ENCODE measurements at regions not wholly inside any gene's neighbourhood (a gene's known extent, or its start where the extent isn't known, plus 50 kb on each side); places are given as distances from the start of the nearest gene placed in this dataset.
"Not testable (repeated sequence)": the region's sequence is repeated elsewhere in the genome, so short reads cannot be mapped to it uniquely, and the experiment has no call there.

DNA sequence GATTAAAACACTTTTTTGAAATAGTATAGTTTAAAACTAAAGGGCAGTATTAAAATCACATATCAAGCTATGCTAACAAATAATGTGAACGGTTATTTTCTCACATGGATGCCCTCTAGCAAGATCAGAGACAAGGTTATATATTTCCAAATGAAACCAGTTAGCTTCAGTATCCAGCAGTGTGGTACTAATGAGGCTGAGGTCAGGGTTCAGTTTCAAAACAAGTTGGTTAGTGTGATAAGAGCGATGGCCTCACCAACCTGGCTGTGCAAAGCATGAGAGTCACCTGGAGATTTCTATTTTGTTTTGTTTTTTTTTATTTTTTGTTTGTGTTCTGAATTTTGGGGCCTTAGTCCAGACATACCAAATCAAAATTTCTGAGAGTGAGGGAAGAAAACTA lies 352.2 kb upstream of the KITLG start:
- DNase-seq = no peak

DNA sequence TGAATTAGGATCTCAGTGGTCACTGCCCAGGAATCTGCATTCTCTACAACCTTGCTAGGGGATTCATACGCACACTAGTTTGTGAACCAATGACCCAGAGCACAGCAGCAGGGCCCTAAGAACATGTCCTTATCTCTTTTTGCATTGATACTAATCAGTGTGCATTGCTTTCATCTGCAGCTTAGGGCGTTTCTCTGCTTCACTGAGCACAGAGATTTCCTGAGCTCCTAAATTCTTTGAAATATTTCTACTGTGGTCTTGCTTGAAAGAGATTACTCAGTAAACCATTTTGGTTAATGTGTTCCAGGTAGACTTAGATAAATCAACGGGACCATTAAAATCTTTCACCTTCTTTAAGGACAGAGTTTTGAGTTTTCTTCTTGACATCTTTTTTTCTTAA lies 351.3 kb upstream of the KITLG start:
- DNase-seq = no peak

DNA sequence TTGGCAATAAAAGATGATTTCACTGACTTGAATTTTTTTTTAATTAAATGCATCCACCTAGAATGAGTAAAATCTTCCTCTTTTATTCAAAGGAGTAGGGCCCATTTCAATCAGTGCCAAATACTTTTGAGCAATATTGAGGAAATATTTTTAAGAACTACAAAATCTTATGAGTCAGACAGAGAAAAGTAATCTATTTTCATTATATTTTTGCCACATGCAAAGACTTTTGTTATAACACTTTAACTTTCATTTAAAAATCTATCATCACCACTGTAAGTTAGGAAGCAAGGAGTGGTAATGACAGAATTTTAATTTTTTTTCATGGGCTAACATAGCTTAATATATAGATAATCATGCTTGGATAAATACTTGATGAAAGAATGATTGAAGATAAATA lies 345.2 kb upstream of the KITLG start:
- DNase-seq = no peak

DNA sequence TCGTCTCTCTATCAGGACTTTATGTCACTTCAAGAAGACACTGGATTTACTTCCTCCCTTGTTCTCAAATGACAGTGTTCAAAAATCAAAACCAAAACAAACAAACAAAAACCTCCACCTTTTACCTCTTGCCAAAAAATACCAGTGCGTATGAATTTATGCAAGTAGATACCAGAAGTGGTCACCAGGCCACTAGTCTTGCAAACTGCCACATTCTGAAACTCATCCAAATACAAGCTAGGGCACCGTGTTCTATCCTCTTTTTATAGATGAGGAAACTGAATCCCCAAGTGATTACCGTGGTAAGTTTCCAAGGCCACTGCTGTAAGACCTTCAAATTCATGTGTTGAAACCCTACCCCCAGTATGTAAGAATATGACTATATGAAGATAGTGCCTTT lies 343.9 kb upstream of the KITLG start:
- no peak for DNase-seq

DNA sequence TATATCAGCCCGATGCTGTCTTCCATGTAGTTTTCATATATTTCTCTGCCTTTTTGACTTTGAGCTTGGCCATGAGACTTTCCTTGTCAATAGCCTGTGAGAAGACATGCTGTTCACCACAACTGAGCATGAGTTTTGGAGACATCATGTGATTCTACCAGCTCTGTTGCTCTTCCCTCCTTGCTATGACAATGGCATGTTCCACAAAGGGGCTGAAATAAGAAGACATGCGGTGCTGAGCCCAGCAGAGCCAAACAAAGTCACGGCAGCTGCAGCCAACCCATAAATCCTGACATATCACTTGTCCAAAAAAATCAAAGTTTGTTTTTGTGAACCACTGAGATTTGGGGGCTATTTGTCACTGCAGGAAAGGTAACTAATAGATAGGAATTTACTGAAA lies 343.4 kb upstream of the KITLG start:
- no peak for DNase-seq

DNA sequence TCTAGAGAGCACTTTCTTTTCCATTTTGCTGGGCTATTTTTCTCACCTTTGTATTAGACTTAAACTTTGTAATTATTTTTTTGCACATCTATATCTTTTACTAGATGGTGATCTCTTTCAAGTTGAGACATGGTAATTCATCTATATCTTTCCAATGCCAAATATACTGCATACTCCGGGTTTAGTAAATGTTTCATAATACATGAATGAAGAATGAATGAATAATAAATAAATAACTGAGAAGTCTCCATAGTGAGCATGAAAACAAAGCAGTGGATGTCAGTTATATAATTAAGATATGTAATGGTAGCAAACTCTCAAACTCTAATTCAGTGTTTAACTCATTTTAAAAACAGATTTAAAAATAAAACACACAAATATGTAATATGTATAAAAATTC lies 342.5 kb upstream of the KITLG start:
- no peak for DNase-seq

DNA sequence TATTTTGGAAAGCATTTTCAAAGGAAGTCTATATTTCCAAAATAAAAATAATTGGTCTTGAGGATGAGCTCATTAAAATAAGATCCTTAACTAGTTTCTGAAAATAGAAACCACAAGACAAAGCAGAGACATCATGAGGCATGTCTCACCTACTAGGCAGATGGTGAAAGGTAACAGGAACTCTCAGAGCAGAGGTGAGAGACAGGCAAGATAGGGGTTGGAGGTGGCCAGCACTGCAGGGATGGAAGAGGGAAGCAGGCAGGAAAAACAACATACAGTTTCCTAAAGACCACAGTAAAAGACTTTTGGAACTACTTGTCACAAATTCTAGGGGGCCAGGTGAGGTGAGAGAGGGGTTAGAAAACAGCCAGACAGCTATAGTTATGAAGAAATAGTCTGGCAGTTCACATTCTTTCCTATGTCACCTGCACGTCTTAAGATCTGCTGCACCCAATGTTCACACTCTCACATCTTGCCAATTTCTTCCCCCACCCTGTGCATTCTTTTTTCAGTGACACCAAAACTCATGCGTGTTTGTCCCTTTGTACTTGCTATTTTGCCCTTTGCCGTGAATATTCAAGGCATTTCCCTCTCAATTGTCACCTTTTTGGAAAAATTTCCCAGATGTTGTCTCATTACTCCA lies 341.7 kb upstream of the KITLG start:
- DNase-seq = no peak

DNA sequence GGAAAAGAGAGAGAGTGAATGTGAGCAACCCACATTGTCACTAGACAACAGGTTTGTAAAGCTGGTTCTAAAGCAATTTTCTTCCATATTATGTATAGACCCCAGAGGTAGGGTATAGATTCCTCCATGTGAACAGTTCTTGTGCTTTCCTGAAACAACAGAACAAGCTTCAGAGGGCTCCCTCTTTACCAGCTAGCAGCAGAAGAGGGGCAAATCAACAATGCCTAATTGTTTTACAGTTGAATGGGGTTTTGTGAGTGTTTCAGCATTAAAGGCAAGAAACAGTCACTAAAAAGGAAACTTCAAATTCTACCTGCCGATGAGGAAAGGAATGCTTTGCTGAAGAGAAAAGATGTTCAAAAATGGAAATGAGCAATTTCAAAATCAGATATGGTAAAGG lies 341.2 kb upstream of the KITLG start:
- no peak for DNase-seq

DNA sequence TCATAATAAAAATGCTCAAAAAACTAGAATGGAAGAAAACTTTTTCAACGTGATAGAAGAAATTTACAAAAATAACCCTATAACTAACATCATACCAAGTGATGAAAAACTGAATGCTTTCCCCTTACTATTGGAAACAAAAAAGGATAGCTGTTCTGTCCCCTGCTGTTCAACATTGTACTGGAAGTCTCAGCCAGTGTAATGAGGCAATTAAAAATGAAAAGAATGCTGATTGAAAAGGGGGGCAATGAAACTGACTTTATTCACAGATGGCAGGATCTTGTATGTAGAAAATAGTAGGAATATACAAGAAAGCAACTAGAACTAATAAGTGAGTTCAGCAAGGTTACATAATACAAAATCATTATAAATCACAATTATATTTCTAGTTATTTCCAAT lies 337.9 kb upstream of the KITLG start:
- DNase-seq = no peak

DNA sequence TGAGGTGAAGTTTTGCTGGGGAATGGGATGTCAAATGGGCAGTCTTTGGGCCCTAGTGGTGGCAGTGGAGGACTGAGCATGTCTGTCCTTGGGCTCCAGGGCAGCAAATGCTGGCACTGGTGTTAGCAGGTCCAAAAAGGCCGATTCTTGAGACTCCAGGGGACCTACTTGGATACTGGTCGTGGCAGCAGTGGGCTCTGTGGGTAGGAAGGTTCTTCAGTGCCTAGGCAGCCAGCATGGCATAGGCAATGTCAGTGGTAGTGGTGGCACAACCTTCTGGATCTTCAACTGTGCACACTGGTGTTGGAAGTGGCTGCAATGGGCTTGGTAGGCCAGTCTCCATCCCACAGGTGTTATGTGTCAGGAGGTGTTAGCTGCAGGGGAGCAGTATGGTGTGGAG lies 334.7 kb upstream of the KITLG start:
- no peak for DNase-seq

DNA sequence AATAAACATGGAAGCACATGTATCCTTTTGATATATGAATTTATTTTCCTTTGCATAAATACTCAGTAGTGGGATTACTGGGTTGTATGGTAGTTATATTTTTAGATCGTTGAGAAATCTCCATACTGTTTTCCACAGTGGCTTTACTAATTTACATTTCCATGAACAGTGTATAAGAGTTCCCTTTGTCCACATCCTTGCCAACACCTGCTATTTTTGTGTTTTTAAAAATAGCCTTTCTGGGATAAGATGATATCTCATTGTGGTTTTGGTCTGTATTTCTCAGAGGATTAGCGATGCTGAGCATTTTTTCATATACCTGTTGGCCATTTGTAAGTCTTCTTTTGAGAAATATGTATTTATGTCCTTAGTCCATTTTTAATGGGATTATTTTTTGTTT lies 329.2 kb upstream of the KITLG start:
- DNase-seq = no peak

DNA sequence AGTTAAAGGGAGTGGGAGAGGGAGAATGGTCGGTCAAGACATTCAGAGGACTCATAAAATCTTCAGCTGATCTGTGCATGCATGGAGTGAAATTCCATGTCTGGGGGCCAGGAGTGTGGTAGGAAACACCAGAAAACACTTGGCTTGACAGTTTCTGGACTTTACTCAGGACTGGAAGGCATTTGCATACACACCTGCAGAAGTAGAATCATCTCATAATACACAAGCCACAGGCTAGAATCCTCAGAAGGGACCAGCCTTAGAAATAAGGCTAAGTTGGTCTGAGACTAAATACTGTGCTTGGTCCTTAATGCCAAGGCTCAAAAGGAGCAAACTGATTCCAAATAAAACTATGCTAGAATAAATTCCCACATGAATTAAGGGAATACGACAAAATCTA lies 328.1 kb upstream of the KITLG start:
- DNase-seq = no peak

DNA sequence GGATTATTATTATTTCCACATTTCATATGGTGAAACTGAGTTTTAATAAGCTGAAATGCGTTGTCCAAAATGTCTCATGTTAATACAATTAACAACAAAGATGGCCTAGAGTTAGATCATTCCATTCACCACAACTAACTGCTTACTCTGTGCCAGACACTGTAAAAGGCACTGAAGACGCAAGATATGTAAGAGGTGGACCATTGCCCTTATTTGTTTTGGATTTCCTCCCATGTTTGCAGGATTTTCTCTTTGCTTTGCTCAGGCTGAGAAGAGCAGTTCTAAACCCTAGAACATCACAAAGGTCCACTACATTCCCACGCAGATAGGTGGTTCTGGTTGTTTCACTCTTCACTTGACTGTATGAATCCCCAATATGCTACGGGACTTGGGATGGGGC lies 324.4 kb upstream of the KITLG start:
- no peak for DNase-seq

DNA sequence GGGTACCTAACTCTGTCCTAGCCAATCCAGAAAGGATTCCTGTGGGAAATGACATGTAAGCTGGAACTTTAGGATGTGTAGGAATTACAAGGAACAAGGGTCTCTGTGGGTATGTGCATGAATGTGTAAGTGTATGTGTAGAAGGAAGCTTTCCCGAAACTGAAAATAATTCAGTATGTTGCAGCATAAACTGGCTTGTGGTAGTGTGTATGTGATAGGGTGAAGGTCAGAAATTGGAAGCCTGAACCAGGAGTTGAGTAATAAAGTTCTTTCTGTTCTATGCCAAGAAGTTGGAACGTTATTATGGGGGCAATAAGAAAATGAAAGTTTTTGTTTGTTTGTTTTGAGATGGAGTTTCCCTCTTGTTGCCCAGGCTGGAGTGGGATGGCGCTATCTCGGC lies 323.1 kb upstream of the KITLG start:
- DNase-seq = no peak

DNA sequence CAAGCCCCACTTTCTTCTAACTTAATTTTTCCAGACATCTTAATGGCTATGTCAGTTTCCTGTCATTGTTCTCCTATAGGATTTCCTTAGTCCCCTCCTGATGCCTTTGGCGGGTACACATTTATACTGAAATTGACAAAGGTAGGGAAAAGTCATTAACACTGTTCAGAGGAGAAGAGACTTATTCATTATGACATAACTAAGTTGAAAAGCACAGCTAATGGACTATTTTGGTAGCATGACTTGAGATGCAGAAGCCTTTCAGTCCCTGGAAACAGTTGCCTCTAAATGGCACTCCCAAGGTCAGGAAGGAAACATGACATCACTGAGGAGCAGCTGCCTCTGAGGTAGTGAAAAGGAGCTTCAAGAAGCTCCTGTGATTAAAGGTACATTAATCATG lies 317.5 kb upstream of the KITLG start:
- no peak for DNase-seq

DNA sequence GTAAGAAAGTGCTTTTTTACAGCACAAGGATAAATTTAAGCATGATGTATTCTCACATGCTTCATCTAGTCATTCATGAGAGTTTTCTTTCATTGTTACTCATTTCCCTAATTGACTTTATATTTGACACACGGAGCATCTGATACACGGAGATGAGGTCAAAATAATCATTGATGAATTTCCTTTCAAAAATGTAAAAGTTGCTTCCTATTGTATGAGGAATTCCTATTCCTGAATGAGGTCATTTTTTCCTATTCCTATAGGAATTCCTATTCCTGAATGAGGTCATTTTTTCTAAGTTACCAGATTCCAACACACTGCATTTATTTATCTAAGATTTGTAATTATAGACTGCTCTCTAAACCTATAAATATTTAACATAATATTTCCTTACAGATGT lies 316.7 kb upstream of the KITLG start:
- DNase-seq = no peak

DNA sequence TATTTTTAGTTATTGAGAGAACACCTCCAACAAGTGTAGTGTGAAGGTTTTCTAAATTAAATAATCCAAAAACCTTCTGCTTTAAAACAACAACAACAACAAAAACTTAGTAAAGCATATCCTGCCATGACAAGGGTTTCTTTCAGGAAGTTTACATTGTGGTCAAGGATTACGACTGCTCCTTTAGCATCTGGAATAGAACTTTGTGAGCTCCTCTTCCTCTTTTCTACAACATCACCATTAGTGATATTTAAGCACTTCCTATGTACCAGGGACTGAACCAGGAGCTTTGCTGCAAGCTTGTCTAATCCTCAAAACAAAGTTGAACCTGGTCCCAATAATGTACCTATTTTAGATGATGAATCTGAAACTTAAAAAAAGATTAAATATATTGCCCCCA lies 315.4 kb upstream of the KITLG start:
- no peak for DNase-seq

DNA sequence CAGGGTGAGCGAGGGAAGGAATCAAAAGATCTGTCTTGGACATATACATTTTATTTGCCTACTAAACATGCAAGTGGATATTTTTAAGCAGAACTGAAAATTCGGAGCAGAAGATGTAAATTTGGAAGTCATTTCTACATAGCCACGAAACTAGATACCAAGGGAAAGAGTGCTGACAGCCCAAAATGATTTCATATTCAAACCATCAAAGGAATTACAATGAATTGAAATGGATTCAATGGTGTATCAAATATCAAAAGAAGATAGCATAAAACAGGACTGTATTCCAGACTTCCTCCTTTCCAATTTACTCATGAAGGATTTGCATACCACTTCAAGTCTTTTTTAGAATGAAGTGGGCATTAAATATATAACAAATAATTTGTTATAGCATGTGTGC lies 313.5 kb upstream of the KITLG start:
- DNase-seq = no peak

DNA sequence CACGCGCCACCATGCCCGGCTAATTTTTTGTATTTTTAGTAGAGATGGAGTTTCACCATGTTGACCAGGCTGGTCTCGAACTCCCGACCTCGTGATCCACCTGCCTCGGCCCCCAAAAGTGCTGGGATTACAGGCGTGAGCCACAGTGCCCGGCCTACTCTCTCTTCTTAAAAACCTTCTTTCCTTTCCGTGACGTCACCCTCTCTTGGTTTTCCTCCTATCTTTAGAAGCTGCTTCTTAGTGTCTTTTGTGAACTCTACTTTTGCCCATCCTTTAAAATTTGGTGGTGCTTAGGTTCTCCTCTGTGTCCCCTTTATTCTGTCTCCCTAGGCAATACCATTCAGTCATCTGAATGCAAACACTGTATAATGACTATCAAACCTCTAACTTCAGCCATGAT lies 311.2 kb upstream of the KITLG start:
- DNase-seq = not testable (repeated sequence)

DNA sequence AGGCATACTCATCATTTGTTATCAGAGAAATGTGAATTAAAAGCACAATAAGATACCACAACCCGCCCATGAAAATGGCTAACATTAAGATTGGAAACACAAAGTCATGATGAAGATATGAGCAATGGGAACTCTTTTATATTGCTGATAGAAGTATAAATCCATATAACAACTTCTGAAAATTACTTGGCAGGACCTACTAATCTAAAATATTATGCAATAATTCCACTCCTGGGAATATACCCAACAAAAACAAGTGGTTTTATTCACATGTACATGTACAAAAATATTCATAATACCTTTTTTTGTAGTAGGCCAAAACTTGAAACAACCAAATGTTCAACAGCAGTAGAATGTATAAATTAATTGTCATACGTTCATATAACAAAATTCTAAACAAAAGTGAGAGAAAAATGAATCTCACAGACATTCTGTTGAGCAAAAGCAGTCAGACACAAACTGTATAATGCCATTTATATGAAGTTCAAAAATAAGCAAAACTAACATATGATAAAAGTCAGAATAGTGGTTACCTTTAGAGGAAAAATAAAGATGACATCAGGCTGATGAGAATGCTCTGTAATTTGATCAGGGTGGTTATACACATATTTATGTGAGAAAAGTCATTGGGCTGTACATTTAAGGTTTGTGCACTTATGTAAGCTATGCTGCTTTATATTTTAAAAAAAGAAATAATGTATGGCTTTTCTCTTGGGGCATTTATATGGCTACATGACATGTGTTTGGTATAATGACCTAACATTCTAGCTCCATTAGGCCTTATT lies 309.2 kb upstream of the KITLG start:
- no peak for DNase-seq

DNA sequence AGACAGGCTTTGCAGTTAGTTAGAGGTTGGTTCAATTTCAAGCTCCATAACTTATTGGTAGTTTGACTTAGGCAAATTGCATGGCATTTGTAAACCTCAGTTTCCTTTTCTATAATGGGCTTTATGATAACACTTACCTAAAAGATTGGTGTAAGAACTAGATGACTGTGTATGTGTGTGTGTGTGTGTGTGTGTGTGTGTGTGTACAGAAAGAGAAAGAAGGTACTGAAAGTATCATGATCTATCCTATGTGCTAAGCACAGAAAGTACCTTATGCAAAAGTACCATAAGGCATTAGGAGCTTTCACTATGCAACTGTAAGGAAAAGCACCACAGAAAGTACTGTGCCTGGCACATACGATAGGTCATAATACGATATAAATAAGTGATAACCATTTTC lies 304.3 kb upstream of the KITLG start:
- no peak for DNase-seq

DNA sequence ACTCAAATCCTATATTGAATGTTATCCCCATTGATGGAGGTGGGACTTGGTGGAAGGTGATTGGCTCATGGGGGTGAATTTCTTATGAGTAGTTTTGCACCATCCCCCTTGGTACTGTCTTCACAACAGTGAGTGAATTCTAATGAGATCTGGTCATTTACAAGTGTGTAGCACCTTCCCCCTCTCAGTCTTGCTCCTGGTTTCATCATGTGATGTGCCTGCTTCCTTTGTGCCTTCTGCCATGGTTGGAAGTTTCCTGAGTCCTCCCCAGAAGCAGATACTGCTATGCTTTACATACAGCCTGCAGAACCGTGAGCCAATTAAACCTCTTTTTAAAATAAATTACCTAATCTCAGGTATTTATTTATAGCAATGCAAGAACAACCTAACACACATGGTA lies 302.4 kb upstream of the KITLG start:
- DNase-seq = no peak

DNA sequence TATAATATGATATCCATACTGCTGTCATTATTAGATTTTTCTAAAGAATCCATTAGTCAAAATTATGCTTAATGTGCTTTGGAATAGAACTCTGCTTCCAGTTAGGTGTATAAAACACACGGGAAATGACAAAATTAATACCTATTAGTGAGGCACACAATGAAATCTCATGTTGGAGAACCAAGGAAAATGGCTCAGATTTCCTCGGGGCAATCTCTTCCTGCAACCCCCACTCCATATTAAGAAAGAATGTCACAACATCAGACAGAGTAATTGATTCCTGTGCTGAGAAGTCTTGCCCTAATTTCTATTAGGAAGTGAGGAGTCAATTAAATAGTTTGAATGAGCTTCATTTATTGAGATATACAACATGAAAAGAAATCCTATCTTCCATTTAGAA lies 299.8 kb upstream of the KITLG start:
- DNase-seq = no peak

DNA sequence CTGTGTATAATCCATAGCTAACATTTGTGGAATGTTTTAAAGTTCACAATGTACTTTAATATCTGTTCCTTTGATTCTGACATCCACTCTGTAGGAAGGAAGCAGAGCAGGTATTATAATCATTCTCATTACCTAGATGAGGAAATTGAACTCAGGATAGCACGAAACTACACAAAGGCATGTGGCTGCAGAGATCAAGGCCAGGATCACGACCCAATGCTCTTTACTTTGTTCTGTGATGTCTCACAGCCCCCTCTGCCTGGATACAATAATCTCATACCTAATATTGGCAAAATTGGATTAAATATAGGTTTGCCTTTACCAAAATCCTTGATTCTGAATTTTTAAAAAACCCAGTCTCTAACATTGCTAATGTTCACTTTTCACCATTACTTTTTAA lies 298.0 kb upstream of the KITLG start:
- DNase-seq = no peak

DNA sequence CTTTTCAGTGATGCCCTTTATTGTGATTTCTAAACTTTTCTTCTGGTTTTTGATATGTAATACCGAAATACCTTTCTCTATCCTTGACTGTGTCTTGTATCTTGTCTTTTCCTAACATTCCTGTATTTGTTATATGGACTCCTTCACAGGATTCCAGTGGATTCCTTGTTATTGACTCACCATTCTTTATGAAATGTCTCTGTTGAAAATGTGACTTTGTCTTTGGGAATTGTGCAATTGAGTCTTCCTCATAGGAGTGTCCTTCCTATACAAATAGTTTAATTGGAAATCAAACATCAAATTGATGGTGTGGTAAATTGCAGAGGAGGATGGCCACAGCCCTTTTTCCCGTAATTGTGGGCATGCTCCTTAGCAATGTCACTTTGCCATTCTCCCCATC lies 296.6 kb upstream of the KITLG start:
- no peak for DNase-seq
